GM21515 (cell line): ENCODE measurements at regions not wholly inside any gene's neighbourhood (a gene's known extent, or its start where the extent isn't known, plus 50 kb on each side); places are given as distances from the start of the nearest gene placed in this dataset.

Source experiments
- ATAC-seq: cut with Tn5 transposase; IDR thresholded peaks from one replicate; pipeline ENCODE4 v1.9.1; 2021; ENCODE audit not compliant: unreplicated experiment

DNA sequence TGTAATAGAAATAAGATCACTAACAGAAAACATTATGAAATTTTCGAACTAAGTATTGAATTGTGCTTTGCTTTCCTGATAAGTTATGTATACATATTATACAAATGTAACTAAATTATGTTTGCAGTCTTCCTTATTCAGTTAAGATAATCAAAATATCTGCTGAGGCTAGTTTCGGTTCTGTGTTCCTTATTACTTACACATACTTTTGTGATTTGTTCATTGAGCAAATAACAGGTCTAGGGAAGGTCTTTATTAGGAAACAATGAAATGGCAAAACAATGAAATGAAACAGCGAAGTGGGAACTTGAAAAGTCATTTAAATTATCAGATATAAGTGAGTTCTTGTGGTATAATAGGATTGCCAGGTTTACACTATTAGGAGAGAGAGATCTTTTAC, 352.4 kb downstream of the GRIA2 start:
- no peak for ATAC-seq

DNA sequence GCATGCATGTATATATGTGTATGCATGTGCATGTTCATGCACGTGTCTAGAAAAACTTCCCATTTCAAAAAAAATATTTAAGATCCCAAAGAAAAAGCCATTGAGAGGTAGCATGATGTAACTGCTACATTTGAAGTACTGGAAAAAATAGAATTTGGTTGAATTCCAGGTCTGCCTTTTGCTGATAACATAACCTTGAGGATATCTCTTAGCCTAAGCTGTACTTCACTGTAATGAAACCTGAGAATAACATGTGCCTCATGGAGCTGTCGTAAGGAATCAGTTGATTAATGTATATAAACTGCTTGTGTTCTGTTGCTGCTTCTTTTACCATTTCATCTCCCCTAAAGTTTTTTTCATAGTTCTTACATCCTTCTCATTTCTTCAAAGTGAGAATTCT, 351.8 kb downstream of the GRIA2 start:
- ATAC-seq, result no peak

DNA sequence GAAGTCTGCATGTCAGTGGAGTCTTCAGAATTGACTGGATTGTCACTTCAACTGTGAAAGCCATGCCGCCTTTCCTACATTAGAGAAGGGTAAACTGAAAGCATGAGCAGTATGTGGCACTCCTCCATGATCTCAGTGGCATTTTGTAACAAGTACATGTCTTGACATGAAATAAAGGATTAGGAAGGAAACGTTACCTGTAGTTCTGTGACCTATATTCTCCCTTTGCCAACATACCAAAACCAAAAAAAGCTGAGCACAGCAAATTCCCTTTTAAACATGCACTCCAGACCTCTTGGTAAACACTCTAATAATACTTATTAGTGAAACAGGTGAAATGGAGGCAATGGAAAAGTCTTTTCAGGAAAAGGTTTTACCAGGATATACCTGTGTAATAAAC, 344.2 kb downstream of the GRIA2 start:
- no peak for ATAC-seq

DNA sequence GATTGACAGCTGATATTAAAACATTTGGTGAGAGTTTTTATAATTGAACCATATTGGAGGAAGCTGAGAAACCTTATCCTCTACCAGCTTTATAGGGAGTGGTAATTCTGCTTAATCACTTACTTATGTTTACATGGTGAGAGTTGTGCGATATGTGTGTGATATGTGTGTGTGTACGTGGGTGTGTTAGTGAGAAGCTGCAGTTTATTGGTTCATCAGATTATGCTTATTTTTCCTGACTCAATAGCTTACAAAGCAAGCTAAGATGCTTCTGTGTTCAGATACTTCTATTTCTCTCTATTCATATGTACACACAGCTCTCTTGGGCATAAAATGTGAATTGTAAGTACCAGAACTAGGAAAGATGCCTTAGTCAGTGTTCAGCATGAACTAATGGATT, 343.7 kb downstream of the GRIA2 start:
- ATAC-seq, result no peak

DNA sequence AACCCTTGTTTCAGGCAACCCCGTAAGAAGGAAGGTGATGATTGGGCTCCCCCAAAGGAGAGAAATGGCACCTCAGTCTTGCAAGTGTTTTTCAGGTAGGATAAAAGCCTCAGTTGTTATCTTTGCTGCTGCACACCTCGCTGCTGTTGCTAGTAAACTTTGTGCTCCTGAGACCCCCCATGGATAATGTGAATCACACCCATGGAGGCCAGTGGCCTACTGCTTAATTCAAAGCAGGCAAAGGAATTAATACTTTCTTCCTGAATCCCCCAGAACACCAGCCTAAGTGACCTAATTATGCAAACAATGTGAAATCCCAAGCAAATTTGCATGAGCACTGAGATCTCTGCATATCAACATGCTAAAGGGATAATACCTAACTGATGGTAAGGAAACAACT, 337.5 kb downstream of the GRIA2 start:
- no peak for ATAC-seq

DNA sequence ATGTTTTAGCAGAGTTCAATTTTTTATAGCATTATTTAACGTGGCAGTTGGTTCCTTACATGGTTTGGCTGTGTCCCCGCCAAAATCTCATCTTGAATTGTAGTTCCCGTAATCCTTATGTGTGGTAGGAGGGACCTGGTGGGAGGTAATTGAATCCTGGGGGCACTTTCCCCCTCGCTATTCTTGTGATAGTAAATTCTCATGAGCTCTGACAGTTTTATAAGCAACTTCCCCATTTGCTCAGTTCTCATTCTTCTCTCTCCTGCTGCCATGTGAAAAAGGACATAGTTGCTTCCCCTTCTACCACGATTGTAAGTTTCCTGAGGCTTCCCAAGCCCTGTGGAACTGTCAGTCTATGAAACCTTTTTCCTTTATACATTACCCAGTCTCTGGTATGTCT, 329.5 kb downstream of the GRIA2 start:
- no peak for ATAC-seq

DNA sequence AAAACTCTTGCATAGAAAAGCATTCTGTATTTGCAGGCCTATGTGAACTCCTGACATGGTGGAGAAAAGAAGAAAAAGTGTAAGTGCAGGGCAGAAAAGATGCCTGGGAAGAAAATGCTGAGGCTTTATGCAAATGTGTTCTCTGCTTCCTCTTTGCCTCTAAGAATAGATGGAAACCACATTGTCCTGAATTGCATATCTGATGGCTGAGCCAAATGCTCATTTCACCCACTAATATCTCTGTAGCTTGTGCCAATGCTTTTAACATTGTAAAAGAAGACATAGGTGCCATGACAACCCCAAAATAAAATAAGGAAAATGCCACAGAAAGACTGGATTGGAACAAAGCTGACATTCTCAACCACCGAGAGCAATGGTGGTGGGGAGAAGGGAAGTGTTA, 307.4 kb downstream of the GRIA2 start:
- ATAC-seq, result no peak

DNA sequence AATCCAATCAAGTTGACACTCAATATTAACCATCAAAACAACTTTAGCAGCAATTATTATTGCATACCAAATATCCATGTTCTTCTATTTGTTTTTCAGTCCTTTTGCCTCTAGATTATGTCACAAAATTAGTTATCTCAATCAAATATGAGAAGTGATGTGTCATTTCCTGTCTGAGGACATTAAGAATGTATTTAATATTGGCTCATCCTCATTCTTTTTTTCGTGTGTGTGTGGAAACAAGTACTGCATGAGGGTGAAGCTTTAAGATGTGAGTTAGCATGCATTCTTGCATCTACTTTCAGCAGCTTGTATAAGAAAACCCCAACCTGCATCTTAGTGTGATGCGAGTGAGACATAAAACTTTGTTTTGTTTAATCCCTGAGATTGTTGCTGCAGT, 301.4 kb downstream of the GRIA2 start:
- ATAC-seq, result no peak

DNA sequence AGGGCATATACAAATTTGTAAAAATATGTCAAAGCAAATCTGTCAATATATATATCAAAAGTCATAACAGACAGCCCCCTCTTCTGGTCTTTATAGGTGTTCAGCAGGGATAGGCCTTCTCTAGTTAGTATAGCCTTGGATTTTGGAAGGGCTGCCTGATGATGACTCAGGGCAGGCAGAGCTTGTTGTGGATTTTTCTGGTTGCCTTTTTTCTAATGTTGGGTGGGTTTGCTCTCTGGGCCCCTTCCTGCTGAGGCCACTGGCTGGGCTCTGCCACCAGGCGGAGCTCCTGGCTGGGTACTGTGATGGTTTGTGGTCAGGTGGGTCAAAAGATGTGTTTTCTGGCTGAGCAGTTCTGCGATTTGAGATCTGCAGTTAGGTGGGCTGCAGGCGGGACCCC, 294.2 kb downstream of the GRIA2 start:
- no peak for ATAC-seq

DNA sequence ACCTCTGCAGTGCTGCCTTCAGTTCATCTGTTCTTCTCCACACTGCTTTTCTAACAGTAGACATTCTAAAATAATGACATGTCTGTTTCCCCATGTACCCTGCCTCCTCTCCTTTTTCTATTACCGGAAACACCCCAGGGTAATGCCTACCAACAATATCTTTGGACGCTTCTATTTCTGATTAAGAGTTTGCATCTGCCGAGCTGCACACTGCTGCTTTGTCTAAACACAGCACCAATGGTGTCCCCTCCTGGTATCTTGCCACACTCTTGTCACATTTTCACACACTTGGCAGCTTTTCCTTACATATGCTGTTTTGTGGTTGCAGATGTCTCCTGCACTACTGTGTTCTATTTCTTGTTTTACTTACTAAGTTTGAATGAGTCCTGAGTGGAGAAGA, 288.8 kb downstream of the GRIA2 start:
- ATAC-seq, result no peak

DNA sequence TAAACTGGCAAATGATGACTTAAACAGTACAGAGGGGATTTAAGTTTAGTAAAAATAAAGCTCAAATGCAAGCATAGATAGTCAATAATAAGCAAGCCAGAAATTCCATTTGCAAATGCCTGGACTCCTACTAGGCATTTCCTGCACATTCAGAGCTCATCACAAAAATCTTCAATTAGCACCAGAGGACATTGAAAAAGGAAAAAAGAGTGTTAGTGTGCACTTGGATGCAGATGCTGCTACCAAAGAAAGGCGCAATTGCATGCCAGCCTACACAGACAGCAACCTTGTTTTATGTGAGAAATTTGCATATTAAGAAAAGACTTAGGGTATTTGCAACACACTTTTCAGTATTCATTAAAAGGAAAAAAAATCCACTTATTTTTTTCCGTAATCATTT, 282.1 kb downstream of the GRIA2 start:
- ATAC-seq, result no peak

DNA sequence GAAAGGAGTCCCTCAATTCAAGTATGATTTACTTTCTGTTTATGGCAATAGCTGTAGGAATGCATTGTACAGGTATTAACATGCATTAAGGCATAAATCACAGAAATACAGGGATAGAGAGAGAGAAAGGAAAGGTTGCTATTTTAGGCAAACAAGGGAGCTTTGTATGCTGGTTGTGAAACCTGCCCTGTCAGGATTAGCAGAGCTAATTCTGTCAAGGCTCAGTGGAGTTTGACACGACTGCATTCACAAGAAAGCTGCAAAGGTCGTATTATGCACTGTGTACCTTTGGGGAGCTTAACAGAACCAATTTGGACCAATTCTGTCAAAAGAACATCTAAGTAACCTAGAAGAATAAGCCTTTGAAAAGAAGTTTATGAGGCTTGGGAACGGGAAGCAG, 239.3 kb downstream of the GRIA2 start:
- ATAC-seq, result no peak

DNA sequence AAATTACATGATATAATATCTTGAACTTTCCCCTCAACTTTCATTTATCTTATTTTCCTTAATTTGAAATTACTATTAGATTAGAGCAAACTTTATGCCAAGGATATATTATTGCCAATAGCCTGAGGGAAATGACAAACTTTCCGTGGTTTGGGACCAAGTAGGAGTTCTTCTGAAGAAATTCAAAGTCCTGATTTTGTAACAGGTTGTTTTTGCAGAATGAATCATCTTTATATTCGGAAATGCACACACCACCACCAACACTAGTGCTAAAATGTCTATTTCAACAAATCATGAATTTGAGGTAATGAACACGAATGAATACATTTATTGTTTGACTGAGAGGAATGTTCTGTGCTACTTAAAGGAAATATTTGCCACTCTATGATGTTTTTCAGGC, 226.7 kb downstream of the GRIA2 start:
- ATAC-seq, result no peak

DNA sequence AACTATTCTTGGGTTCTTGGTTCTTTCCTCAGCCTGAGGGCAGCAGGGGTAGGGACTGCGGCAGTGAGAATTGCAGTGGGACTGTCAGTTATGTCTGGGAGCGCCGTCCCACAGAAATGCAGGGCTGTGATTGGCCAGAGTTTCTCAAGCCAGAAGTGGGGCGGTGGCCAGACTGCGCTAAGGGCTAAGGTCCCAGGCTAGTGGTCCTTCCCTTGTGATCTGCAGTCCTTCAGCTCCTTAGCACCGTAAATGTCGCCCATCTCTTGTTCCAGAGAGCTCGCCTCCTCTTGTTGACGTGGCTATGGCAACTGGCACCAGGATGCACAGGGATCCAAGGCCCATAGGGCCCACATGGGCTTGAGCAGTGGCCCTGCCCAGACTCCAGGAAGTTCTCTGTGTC, 223.5 kb downstream of the GRIA2 start:
- no peak for ATAC-seq

DNA sequence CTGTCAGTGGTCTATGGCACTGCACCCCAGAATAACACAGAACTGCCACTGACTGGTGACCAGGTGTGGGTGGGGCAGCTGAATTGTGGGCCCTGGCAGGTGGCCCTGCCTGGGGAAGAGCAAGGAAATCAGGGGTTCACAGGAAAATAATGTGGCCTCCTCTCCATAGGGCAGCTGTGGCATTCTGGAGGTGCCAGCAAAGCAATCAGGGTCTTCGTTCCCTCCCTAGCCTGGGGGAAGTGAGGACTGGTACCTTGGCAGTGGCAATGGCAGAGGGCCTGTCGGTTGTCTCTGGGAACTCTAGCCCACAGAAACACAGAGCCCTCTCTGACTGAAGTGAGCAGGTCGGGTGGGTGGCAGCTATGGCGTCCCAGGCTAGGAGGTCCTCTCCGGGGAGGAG, 223.0 kb downstream of the GRIA2 start:
- ATAC-seq, result no peak

DNA sequence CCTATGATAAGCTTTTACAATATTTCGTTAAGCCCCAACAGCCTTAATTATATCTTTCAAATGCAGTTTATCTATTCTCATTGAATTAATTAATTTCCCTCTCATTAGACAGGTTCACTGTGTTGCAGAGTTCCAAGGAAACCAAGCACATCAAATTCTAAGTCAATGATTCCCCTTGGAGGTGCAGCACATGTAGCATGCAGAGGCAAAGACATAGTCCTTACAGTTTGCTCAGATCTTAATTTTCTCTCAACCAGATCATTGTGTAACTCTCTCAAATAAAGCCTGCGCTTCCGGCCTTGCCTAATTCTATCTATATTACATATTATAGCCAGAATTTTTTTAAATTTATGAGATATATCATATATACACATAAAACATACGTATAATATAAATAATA, 205.4 kb downstream of the GRIA2 start:
- ATAC-seq, result no peak

DNA sequence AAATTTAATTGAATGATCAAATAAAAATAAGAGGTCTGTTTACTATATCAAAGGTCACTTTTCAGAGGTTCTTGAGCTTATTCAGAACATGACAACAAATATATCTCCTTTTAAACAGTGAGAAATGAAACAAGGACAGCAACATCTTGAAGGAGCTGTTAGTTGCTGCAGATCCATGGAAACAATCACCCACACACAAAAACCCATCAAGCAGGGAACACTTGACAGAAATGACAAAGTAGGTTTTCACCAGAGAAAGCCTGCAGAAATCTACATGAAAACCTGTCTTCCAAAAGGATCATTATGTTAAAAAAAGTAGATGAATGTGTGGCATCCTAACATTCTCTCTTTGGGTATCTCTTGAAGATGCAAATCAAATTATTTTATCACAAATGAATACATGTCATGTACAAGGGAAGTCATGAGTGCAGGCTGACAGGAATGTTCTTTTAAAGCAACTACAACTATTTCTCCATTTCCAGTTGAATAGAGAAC, 203.0 kb downstream of the GRIA2 start:
- ATAC-seq, result no peak

DNA sequence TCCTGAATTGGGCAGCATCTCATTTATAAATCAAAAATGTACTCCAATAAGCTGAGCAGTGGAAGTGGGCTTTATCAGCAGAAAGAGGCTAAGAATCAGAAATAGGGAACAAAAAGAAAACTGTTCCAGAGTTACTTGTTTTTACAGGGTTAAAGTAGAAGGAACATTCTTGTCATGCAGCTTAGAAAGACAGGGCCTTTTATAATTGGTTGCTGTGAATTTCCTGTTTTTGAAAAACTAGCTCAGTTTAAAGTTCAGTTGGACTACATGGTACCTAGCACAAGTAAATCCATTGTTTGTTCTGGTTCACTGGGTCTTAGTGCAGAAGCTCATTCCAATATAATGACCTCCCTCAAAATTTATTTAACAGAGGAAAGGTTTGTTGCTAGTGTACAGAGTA, 200.8 kb downstream of the GRIA2 start:
- ATAC-seq, result no peak
